IPS-15b (cell line): ENCODE measurements at regions not wholly inside any gene's neighbourhood (a gene's known extent, or its start where the extent isn't known, plus 50 kb on each side); places are given as distances from the start of the nearest gene placed in this dataset.
"Not testable (repeated sequence)": the region's sequence is repeated elsewhere in the genome, so short reads cannot be mapped to it uniquely, and the experiment has no call there.

ENCODE experiments used
- H3K27me3 ChIP-seq: one replicate; pipeline ENCODE4 v1.6.1; 2013; ENCODE audit warnings: low read length; ENCODE audit not compliant: control insufficient read depth, insufficient read depth
- H3K36me3 ChIP-seq: one replicate; pipeline ENCODE4 v1.6.1; 2013; ENCODE audit warnings: low read length; ENCODE audit not compliant: control insufficient read depth, insufficient read depth
- H3K4me1 ChIP-seq: one replicate; pipeline ENCODE4 v1.6.1; 2013; ENCODE audit warnings: mild to moderate bottlenecking, low read length; ENCODE audit not compliant: control insufficient read depth, insufficient read depth
- H3K4me3 ChIP-seq: one replicate; pipeline ENCODE4 v1.5.1; 2013; ENCODE audit warnings: low read depth, low read length
- H3K9ac ChIP-seq: one replicate; pipeline ENCODE4 v1.6.1; 2013; ENCODE audit warnings: low read depth, mild to moderate bottlenecking, low read length
- H3K9me3 ChIP-seq: one replicate; pipeline ENCODE4 v1.6.1; 2013; ENCODE audit warnings: mild to moderate bottlenecking, low read length; ENCODE audit not compliant: control insufficient read depth, insufficient read depth

- Histone ChIP-seq H3K4me3 (no peak overlapping the region), H3K9ac (no peak overlapping the region), H3K4me1 (peaks cover 3% of the 10 kb centered on the region), H3K27me3 (no peaks in the 10 kb centered on the region), H3K36me3 (no peaks in the 10 kb centered on the region), H3K9me3 (peaks cover 3% of the 10 kb centered on the region)
Measured at GRCh38 chr5:67752357-67752708, 463.2 kb upstream of the PIK3R1 start.

DNA sequence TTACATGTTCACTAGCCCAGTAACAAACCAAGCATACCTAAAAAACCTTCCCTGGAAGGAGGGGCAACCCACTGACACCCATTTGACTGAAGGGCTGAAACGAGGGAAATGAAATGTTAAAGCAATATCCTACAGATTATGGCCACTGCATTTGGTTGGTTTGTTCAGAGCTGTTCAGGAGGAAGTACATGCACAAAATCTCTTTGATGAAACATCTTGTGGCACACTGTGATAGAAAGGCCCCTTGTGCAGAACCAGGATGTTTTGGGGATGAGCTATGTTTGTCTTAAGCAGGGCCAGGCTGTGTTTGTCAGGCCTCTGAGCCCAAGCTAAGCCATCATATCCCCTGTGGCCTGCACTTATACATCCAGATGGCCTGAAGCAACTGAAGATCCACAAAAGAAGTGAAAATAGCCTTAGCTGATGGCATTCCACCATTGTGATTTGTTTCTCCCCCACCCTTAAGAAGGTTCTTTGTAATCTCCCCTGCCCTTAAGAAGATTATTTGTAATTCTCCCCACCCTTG lies 467.3 kb upstream of the PIK3R1 start:
- H3K9ac ChIP-seq, result no peak overlapping the region
- H3K4me3 ChIP-seq, result no peak overlapping the region
- H3K36me3 ChIP-seq, result no peaks in the 10 kb centered on the region
- peaks cover 3% of the 10 kb centered on the region for H3K4me1 ChIP-seq
- no peaks in the 10 kb centered on the region for H3K27me3 ChIP-seq
- no peaks in the 10 kb centered on the region for H3K9me3 ChIP-seq

DNA sequence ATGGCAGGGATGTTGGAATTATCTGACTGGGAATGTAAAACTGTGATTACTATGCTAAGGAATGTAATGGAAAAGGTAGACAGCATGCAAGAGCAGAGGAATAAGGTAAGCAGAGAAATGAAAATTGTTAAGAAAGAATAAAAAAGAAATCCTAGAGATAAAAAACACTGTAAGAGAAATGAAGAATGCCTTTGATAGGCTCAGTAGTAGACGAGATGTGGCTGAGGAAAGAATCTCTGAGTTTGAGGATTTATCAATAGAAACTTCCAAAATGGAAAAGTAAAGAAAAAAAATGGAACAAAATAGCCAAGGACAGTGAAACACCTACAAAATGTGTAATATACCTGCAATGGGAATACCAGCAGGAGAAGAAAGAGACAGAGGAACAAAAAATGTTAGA lies 468.5 kb upstream of the PIK3R1 start:
- no peaks in the 10 kb centered on the region for H3K9me3 ChIP-seq
- no peaks in the 10 kb centered on the region for H3K27me3 ChIP-seq
- no peak overlapping the region for H3K9ac ChIP-seq
- no peaks in the 10 kb centered on the region for H3K36me3 ChIP-seq
- no peak overlapping the region for H3K4me3 ChIP-seq
- H3K4me1 ChIP-seq, result peaks cover 3% of the 10 kb centered on the region

DNA sequence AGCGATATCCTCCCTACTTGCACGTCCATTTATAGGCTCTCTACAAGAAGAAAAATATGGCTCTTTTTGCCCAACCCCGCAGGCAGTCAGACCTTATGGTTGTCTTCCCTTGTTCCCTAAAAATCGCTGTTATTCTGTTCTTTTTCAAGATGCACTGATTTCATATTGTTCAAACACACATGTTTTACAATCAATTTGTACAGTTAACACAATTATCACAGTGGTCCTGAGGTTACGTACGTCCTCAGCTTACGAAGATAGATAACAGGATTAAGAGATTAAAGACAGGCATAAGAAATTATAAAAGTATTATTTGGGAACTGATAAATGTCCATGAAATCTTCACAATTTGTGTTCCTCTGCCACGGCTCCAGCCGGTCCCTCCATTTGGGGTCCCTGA lies 468.9 kb upstream of the PIK3R1 start:
- not testable (repeated sequence) for H3K27me3 ChIP-seq, H3K9ac ChIP-seq, H3K36me3 ChIP-seq

DNA sequence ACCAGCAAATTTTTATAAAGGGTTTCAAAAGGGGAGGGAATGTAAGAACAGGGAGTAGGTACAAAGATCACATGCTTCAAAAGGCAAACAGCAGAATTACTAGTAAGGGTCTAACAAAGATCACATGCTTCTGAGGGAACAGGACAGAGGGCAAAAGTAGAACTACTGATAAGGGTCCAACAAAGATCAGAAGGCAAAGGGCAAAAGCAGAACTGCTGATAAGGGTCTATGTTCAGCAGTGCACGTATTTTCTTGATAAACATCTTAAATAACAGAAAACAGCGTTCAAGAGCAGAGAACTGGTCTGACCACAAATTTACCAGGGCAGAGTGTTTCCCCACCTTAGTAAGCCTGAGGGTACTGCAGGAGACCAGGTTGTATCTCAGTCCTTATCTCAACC lies 469.5 kb upstream of the PIK3R1 start:
- no peaks in the 10 kb centered on the region for H3K9me3 ChIP-seq
- no peaks in the 10 kb centered on the region for H3K4me1 ChIP-seq
- H3K27me3 ChIP-seq, result no peaks in the 10 kb centered on the region
- H3K36me3 ChIP-seq, result no peaks in the 10 kb centered on the region
- H3K4me3 ChIP-seq, result no peak overlapping the region
- no peak overlapping the region for H3K9ac ChIP-seq

More for the DNA sequence above, 468.9 kb upstream of the PIK3R1 start:
- H3K9me3 ChIP-seq, H3K4me3 ChIP-seq, H3K4me1 ChIP-seq: not testable (repeated sequence)

DNA sequence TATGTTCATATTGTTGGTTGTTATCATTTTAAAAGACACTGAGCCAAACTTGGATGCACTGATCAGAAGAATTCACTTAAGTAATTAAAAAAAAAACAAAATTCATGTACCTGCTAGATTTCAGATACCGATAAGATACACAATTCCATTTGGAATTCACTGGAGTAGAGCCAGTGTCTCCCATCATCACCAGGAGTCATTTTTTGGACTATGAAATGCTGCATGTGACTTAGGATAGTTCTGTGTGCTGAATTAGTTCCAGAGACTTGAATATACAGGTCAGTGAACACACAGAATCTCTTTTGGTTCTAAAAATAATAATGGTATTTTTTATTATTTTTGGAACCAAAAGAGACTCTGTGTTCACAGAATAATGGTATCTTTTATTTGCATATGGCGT lies 482.6 kb upstream of the PIK3R1 start:
- H3K9ac ChIP-seq, result no peak overlapping the region
- peaks cover 6% of the 10 kb centered on the region for H3K4me1 ChIP-seq
- no peaks in the 10 kb centered on the region for H3K9me3 ChIP-seq
- H3K27me3 ChIP-seq, result no peaks in the 10 kb centered on the region
- H3K36me3 ChIP-seq, result no peaks in the 10 kb centered on the region
- H3K4me3 ChIP-seq, result no peak overlapping the region

DNA sequence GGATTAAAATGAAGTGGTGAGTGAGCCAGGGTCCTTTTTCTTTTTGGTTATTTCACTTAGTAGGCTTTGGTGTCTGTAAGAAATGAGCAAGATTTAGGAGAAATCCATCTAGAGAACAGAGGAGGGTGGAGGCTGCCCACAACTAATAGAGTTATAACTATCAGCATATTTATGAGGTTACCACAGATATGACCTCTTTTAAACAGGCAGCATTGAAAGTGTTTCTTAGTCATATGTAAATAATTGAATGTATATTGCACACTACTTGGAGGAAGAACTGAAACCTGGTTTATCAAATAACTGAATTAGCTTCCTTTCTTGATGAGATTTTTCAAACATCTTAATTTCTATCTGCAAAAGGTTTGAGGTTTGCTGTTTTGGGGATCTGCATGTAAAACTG lies 483.1 kb upstream of the PIK3R1 start:
- Histone ChIP-seq H3K4me1 (peaks cover 6% of the 10 kb centered on the region), H3K9me3 (no peaks in the 10 kb centered on the region), H3K27me3 (no peaks in the 10 kb centered on the region), H3K36me3 (no peaks in the 10 kb centered on the region), H3K4me3 (no peak overlapping the region), H3K9ac (no peak overlapping the region)

DNA sequence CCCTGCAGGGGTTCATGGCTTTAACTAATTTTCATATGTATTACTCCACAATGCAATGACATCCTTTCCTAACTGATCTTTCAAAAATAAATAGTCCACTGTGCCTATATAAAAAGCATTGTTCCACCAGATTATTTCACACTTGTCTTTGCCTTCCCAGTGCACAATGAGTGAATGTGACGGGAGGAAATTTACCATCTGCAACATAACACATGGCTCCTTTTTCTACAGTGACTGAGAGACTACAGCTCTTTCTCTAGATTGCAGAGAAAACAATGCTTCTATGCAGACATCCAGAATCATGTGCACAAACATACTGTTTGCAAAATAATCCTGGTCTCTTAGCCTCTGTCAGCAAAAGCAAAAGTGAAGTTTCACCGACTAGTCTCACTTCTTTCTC lies 483.7 kb upstream of the PIK3R1 start:
- H3K9me3 ChIP-seq, result no peaks in the 10 kb centered on the region
- no peaks in the 10 kb centered on the region for H3K27me3 ChIP-seq
- H3K9ac ChIP-seq, result no peak overlapping the region
- peaks cover 6% of the 10 kb centered on the region for H3K4me1 ChIP-seq
- H3K4me3 ChIP-seq, result no peak overlapping the region
- no peaks in the 10 kb centered on the region for H3K36me3 ChIP-seq

DNA sequence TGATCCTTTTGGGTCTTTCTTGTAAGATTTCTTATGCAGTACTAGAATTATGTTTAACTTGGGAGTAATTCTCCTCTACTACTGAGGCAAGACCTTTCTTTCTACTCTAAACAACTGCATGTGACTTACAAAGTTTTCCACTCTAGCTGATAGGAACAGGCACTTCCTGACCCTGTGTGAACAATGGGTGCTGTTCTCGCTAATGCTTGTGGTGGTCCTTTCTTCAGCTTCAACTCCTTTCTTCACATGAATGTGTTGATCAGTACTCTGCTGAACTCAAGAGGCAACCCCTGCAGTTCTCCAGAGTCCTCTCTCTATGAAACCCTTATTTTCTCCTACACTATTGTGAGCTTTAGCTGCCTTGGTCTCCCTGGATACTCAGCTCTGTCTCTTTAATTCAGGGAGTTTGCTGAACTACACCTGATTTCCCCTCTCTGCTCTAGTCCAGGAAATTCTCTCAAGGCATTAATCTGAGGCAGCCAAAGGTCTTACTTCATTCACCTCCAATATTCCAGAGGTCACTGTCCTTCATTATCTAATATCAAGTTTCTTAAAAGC lies 484.6 kb upstream of the PIK3R1 start:
- Histone ChIP-seq H3K4me3 (no peak overlapping the region), H3K9me3 (no peaks in the 10 kb centered on the region), H3K4me1 (peaks cover 6% of the 10 kb centered on the region), H3K27me3 (no peaks in the 10 kb centered on the region), H3K36me3 (no peaks in the 10 kb centered on the region), H3K9ac (no peak overlapping the region)

- Histone ChIP-seq H3K4me3 (no peak overlapping the region), H3K4me1 (peaks cover 6% of the 10 kb centered on the region), H3K9ac (no peak overlapping the region), H3K27me3 (no peaks in the 10 kb centered on the region), H3K36me3 (no peaks in the 10 kb centered on the region), H3K9me3 (no peaks in the 10 kb centered on the region)
Measured at GRCh38 chr5:67728326-67728890, 487.1 kb upstream of the PIK3R1 start.

- Histone ChIP-seq H3K9me3 (no peaks in the 10 kb centered on the region), H3K4me3 (no peak overlapping the region), H3K27me3 (no peaks in the 10 kb centered on the region), H3K36me3 (no peaks in the 10 kb centered on the region), H3K4me1 (no peaks in the 10 kb centered on the region), H3K9ac (no peak overlapping the region)
Measured at GRCh38 chr5:67725604-67726003, 490.0 kb upstream of the PIK3R1 start.

DNA sequence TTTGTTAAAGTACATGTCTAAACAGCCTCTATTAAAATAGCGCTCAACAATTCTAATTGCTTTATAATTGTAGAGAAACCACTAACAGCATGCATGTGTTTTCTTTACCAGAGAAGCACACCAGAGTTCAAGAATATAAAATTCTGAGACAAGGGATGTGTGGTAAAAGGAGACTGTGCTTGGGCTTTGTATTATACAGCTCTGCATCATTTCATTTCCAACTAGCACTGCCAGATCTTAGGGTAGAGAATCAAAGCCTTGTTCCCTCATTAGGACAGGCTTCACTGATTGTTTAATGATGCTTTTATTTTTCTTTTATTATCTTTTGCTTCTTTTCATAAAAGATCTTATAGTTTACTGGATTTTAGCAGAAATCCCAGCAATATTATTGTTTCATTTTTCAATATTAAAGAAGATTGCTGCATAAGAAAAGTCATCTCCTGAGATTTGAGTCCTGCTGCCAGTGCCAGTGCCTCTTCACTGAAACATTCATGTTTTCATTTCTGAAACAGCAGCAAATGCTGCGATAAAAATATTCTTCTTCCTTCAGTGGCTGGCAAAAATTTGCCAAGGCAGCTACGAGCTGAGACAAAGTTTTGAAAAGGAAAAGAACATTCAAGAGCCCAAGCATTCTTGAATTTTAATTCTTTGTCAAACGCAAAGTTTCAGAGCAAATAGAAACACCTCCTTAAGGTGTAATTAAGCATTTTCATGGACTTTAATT lies 491.0 kb upstream of the PIK3R1 start:
- no peaks in the 10 kb centered on the region for H3K9me3 ChIP-seq
- H3K4me3 ChIP-seq, result no peak overlapping the region
- H3K27me3 ChIP-seq, result no peaks in the 10 kb centered on the region
- H3K36me3 ChIP-seq, result no peaks in the 10 kb centered on the region
- no peaks in the 10 kb centered on the region for H3K4me1 ChIP-seq
- H3K9ac ChIP-seq, result no peak overlapping the region
